NT2/D1 (cell line): ENCODE measurements at regions not wholly inside any gene's neighbourhood (a gene's known extent, or its start where the extent isn't known, plus 50 kb on each side); places are given as distances from the start of the nearest gene placed in this dataset.

Source experiments
- DNase-seq: peaks from one replicate; pipeline ENCODE4 v3.0.0-alpha.2; 2011; ENCODE audit warnings: low read depth, low spot score
- H3K27me3 ChIP-seq: 2 replicates; pipeline ENCODE4 v1.6.0; 2011; ENCODE audit warnings: mild to moderate bottlenecking; ENCODE audit not compliant: insufficient read length, insufficient read depth
- H3K36me3 ChIP-seq: 2 replicates; pipeline ENCODE4 v1.6.1; 2011; ENCODE audit warnings: mild to moderate bottlenecking, low read length, mixed read lengths; ENCODE audit not compliant: insufficient read depth, insufficient read length
- H3K4me1 ChIP-seq: 2 replicates; pipeline ENCODE4 v1.5.1; 2011; ENCODE audit not compliant: insufficient read depth, insufficient read length
- H3K4me3 ChIP-seq: 2 replicates; pipeline ENCODE4 v1.5.1; 2011; ENCODE audit warnings: low read depth; ENCODE audit not compliant: insufficient read length
- H3K9ac ChIP-seq: 2 replicates; pipeline ENCODE4 v1.6.0; 2011; ENCODE audit warnings: low read depth; ENCODE audit not compliant: insufficient read length
- H3K9me3 ChIP-seq: 2 replicates; pipeline ENCODE4 v1.5.1; 2011; ENCODE audit warnings: mild to moderate bottlenecking, low read length; ENCODE audit not compliant: insufficient read depth
- SUZ12 ChIP-seq: IDR thresholded peaks from 2 replicates; pipeline ENCODE4 v1.6.1; 2011; ENCODE audit not compliant: insufficient read length, insufficient read depth; ENCODE audit errors: extremely low read depth
- YY1 ChIP-seq: IDR thresholded peaks from 2 replicates; pipeline ENCODE4 v1.6.1; 2011; ENCODE audit not compliant: insufficient read length, insufficient read depth
- ZNF274 ChIP-seq: IDR thresholded peaks from 2 replicates; pipeline ENCODE4 v1.6.1; 2011; ENCODE audit warnings: mild to moderate bottlenecking, low read depth, low read length

DNA sequence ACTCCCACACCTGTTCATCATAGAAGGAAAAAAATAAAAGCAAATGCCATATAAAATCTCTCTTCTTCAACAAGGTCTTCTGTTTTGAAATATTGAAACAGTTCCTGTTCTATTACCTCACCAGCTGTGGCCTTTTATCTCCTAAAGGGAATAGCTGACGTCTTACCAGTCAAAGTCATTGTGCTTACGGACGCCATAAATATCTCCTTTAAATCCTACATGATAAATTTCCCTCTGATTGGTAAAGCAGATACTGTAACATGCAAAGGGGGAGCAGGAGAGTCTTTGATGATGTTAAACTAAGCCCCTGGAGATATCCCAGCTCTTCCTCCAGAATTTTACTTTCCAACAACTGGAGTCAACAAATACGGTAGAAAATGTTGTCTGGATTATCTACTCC, 168.4 kb downstream of the ZC3H11B start:
- TF ChIP-seq YY1, result no peak
- no peak for TF ChIP-seq SUZ12
- TF ChIP-seq ZNF274, result no peak
- Histone ChIP-seq H3K4me3 (no peak overlapping the region), H3K4me1 (no peaks in the 10 kb centered on the region), H3K36me3 (no peaks in the 10 kb centered on the region), H3K9me3 (no peaks in the 10 kb centered on the region), H3K9ac (no peak overlapping the region), H3K27me3 (no peaks in the 10 kb centered on the region)
- DNase-seq, result no peak

DNA sequence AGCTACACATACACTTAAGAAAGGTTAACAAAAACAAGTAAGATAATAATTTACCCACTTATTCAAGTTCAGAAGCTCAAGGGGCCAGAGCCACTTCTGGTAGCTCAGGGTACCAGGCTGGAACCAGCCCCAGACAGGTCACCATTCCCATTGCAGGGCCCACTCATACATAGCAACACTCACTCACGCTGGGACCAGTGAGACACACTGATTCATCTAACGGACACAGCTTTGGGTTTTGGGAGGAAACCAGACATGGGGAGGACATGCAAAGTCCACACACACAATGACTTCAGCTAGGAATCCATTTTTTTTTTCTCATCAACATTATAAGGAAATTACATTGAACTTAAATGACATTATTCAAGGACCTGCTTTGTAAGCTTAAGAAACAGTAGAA, 169.1 kb downstream of the ZC3H11B start:
- DNase-seq, result no peak
- Histone ChIP-seq H3K4me1 (no peaks in the 10 kb centered on the region), H3K4me3 (no peak overlapping the region), H3K27me3 (no peaks in the 10 kb centered on the region), H3K9ac (no peak overlapping the region), H3K9me3 (no peaks in the 10 kb centered on the region), H3K36me3 (no peaks in the 10 kb centered on the region)
- TF ChIP-seq YY1 (no peak), SUZ12 (no peak), ZNF274 (no peak)

GRCh38 chr1:219442611-219443061, 170.3 kb downstream of the ZC3H11B start:
- no peak for DNase-seq
- Histone ChIP-seq H3K9me3 (no peaks in the 10 kb centered on the region), H3K9ac (no peak overlapping the region), H3K27me3 (no peaks in the 10 kb centered on the region), H3K36me3 (no peaks in the 10 kb centered on the region), H3K4me1 (no peaks in the 10 kb centered on the region), H3K4me3 (no peak overlapping the region)
- TF ChIP-seq SUZ12 (no peak), ZNF274 (no peak), YY1 (no peak)

DNA sequence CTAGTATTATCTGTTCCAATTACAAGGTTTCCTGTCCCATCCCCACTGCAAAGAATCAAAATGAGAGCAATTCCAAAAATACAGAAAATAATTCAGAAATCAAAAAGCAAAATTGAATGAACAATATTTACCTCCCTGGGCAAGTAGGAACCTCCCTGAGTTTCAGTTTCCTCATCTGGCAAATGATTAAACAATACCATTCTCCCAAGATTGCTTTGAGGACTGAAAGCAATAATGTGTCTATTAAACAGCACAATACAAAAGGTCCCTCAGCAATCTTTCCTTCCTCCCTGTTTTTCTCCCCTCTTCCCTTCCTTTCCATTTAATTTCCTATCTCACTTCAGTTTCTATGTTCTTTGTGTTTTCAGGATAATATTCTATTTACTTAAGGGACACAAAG, 171.0 kb downstream of the ZC3H11B start:
- H3K36me3 ChIP-seq, result no peaks in the 10 kb centered on the region

GRCh38 chr1:219439376-219439775, 173.5 kb downstream of the ZC3H11B start:
- Histone ChIP-seq H3K4me3 (no peak overlapping the region), H3K27me3 (no peaks in the 10 kb centered on the region), H3K36me3 (no peaks in the 10 kb centered on the region), H3K9me3 (no peaks in the 10 kb centered on the region), H3K4me1 (no peaks in the 10 kb centered on the region), H3K9ac (no peak overlapping the region)
- no peak for DNase-seq
- TF ChIP-seq ZNF274, result no peak
- no peak for TF ChIP-seq SUZ12
- TF ChIP-seq YY1, result no peak

More for the DNA sequence above, 171.0 kb downstream of the ZC3H11B start:
- no peak for TF ChIP-seq ZNF274
- no peak for TF ChIP-seq SUZ12
- TF ChIP-seq YY1, result no peak
- no peak for DNase-seq
- no peaks in the 10 kb centered on the region for H3K4me1 ChIP-seq
- no peak overlapping the region for H3K9ac ChIP-seq
- no peak overlapping the region for H3K4me3 ChIP-seq
- no peaks in the 10 kb centered on the region for H3K9me3 ChIP-seq
- no peaks in the 10 kb centered on the region for H3K27me3 ChIP-seq

DNA sequence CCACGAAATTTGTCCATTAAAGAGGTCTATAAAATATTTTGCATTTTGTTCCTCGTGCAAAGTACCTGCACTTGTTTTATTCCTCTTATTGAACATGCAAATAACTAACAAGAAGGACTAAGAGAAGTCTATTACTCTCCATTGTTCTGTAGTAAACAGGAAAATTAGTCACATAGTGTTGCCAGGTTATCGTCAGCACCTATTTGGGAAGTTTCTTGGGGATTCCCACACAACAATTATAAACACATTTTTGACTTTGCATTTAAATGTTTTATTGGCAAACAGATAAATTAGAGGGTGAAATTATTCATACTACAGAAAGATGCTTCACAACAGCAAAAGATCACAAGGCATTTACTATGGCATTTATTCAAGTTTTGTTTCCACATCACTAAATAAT, 174.5 kb downstream of the ZC3H11B start:
- no peaks in the 10 kb centered on the region for H3K27me3 ChIP-seq
- no peaks in the 10 kb centered on the region for H3K4me1 ChIP-seq
- TF ChIP-seq SUZ12, result no peak
- no peak for TF ChIP-seq YY1
- TF ChIP-seq ZNF274, result no peak
- H3K4me3 ChIP-seq, result no peak overlapping the region
- no peak for DNase-seq
- no peaks in the 10 kb centered on the region for H3K9me3 ChIP-seq
- no peaks in the 10 kb centered on the region for H3K36me3 ChIP-seq
- no peak overlapping the region for H3K9ac ChIP-seq

DNA sequence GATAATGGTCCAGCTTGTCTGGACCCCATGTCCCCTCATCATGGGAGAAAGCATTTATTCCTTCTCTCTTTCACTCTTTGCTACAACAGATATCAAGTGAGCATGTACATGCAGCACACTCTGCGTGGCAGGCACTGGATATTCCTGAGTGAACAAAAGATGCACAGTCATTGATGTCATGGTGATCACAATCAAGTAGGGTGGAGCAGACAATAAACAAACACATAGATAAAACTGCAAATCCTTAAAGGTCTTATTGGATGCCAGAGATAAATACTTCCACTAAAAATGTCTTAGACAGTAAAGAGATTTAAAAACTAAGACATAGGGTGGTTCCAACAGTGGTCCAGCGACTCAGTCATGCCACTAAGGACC, 178.0 kb downstream of the ZC3H11B start:
- Histone ChIP-seq H3K27me3 (no peaks in the 10 kb centered on the region), H3K4me3 (no peak overlapping the region), H3K36me3 (no peaks in the 10 kb centered on the region), H3K9ac (no peak overlapping the region), H3K4me1 (no peaks in the 10 kb centered on the region), H3K9me3 (no peaks in the 10 kb centered on the region)
- no peak for DNase-seq
- TF ChIP-seq ZNF274, result no peak
- TF ChIP-seq SUZ12, result no peak
- no peak for TF ChIP-seq YY1

DNA sequence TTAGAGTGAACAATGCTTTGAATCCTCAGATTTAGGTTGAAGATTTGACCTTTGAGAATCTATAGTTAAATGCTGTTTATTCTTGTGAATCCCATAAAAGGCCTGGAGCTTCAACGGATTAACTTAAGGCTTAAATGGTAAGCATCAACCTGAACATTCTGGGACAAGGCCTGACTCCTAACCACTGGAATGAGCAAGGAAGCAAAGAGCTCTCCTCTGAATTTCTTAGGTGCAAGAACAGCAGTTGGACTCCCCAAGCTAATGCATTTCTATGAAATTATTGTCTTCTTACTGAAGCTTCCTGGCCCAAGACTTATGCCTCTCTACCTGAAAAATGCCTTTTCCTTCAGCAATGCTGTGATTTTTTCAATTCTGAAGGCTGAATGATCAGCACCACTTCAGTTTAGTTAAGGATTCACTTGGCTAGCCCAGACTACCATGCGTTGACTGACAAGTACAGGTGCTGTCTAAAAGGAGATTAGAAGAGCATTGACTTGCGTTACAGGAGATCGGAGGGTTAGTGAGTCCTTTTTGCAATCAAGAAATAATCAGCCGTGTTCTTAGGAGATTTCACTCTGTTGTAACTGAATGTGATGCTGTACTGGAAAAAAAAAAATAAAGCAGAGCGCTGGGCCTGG, 178.5 kb downstream of the ZC3H11B start:
- H3K9ac ChIP-seq, result no peak overlapping the region
- no peaks in the 10 kb centered on the region for H3K36me3 ChIP-seq
- H3K9me3 ChIP-seq, result no peaks in the 10 kb centered on the region
- TF ChIP-seq ZNF274 (no peak), YY1 (no peak), SUZ12 (no peak)
- H3K4me1 ChIP-seq, result no peaks in the 10 kb centered on the region
- H3K4me3 ChIP-seq, result no peak overlapping the region
- DNase-seq, result no peak
- no peaks in the 10 kb centered on the region for H3K27me3 ChIP-seq
